HCT116 (cell line): ENCODE measurements at regions not wholly inside any gene's neighbourhood (a gene's known extent, or its start where the extent isn't known, plus 50 kb on each side); places are given as distances from the start of the nearest gene placed in this dataset.

Source experiments
- ATAC-seq: fragments of 200-7000 bp; cut with Tn5 transposase; 2 replicates; pipeline ENCODE4 v1.9.1; 2020; ENCODE audit warnings: mild to moderate bottlenecking, moderate library complexity
- BruUV-seq: library from RNA; stranded (reverse); fragments of 400-500 nt; replicated peaks from 2 replicates; lab custom pipeline; 2021; lab: Mats Ljungman, UMichigan
- CTCF ChIA-PET: fragments of 300-600 bp; sonication (Branson Sonifier 250); formaldehyde crosslinking; loops from one replicate; lab custom pipeline; 2021; ENCODE audit warnings: antibody characterized with exemption; lab: Charles Lee
- POLR2A ChIA-PET: fragments of 300-600, 350-600 bp; sonication (Branson Sonifier 250); formaldehyde crosslinking; loops from one replicate; lab custom pipeline; 2021; ENCODE audit warnings: antibody characterized with exemption; lab: Charles Lee
- RAD21 ChIA-PET, 2 experiments: fragments of 300-600 bp; sonication (Branson Sonifier 250); formaldehyde crosslinking; loops; one replicate each; lab custom pipeline; 2023; ENCODE audit warnings: low total read pairs in 2 of 2; ENCODE audit not compliant: uncharacterized antibody in 2 of 2, unreplicated experiment in 2 of 2, low non-redundant PET in 1 of 2; lab: Charles Lee
- DNase-seq: peaks from one replicate; pipeline ENCODE4 v3.0.0-alpha.2; 2010; ENCODE audit warnings: low read depth, low spot score
- H2AFZ ChIP-seq: fragments of 200-600 bp; shearing (Covaris generic), sonication (generic); 2 replicates; pipeline ENCODE4 v1.6.1; 2017; ENCODE audit warnings: low read depth, mixed run types, mixed read lengths, antibody characterized with exemption, low read length; ENCODE audit not compliant: poor library complexity, severe bottlenecking
- H3K27ac ChIP-seq: 2 replicates; pipeline ENCODE4 v1.5.1; 2012; ENCODE audit warnings: low read depth, low read length
- H3K27me3 ChIP-seq: fragments of 200-600 bp; sonication (generic); 2 replicates; pipeline ENCODE4 v1.6.1; 2016; ENCODE audit warnings: mixed run types, low read length, mixed read lengths; ENCODE audit not compliant: insufficient read depth
- H3K36me3 ChIP-seq, 2 experiments: fragments of 200-500 bp in 1 of 2; fragments of 200-600 bp in 1 of 2; sonication (Bioruptor generic) in 1 of 2; sonication (generic) in 1 of 2; 2 replicates each; pipeline versions ENCODE4 v1.5.1 to v1.6.1; 2014 to 2016; ENCODE audit warnings: low read length in 2 of 2, inconsistent platforms in 1 of 2, mixed read lengths in 1 of 2, mixed run types in 1 of 2; ENCODE audit not compliant: insufficient read depth in 2 of 2, control insufficient read depth in 1 of 2
- H3K4me1 ChIP-seq, 2 experiments: fragments of 200-600 bp in 1 of 2; sonication (generic) in 1 of 2; 2 replicates each; pipeline versions ENCODE4 v1.5.1 to v1.6.1; 2012 to 2017; ENCODE audit warnings: low read length in 2 of 2, inconsistent platforms in 1 of 2, mild to moderate bottlenecking in 1 of 2, mixed read lengths in 1 of 2, mixed run types in 1 of 2, moderate library complexity in 1 of 2; ENCODE audit not compliant: insufficient read depth in 2 of 2, control insufficient read depth in 1 of 2
- H3K4me2 ChIP-seq: fragments of 200-600 bp; sonication (generic); 2 replicates; pipeline ENCODE4 v1.6.1; 2017; ENCODE audit warnings: mixed run types, low read length, mixed read lengths
- H3K4me3 ChIP-seq, 2 experiments: fragments of 200-600 bp in 1 of 2; sonication (generic) in 1 of 2; replicated peaks in 1 of 2; 2 replicates each; pipeline ENCODE4 v1.5.1; 2011 to 2016; ENCODE audit warnings: low read length in 2 of 2, control low read depth in 1 of 2, low read depth in 1 of 2, mild to moderate bottlenecking in 1 of 2, mixed read lengths in 1 of 2, mixed run types in 1 of 2
- H3K79me2 ChIP-seq: fragments of 200-600 bp; sonication (generic); 2 replicates; pipeline ENCODE4 v1.6.1; 2017; ENCODE audit warnings: mild to moderate bottlenecking, mixed run types, low read length, moderate library complexity, mixed read lengths; ENCODE audit not compliant: insufficient read depth
- H3K9ac ChIP-seq: fragments of 200-600 bp; sonication (generic); 2 replicates; pipeline ENCODE4 v1.6.1; 2016; ENCODE audit warnings: low read length, mixed read lengths
- H3K9me2 ChIP-seq: fragments of 200-600 bp; sonication (generic), shearing (Covaris generic); 2 replicates; pipeline ENCODE4 v1.6.1; 2017; ENCODE audit warnings: mixed run types, mild to moderate bottlenecking, moderate library complexity; ENCODE audit not compliant: insufficient read depth
- H3K9me3 ChIP-seq, 2 experiments: fragments of 200-500 bp in 1 of 2; fragments of 200-600 bp in 1 of 2; sonication (Bioruptor generic) in 1 of 2; sonication (generic) in 1 of 2; 2 replicates each; pipeline ENCODE4 v1.6.1; 2014 to 2017; ENCODE audit warnings: low read length in 2 of 2, mixed read lengths in 2 of 2, inconsistent platforms in 1 of 2, low read depth in 1 of 2, mild to moderate bottlenecking in 1 of 2, mixed run types in 1 of 2, moderate library complexity in 1 of 2; ENCODE audit not compliant: control insufficient read depth in 1 of 2, insufficient read depth in 1 of 2
- H4K20me1 ChIP-seq: fragments of 200-600 bp; sonication (generic), shearing (Covaris generic); 2 replicates; pipeline ENCODE4 v1.6.1; 2017; ENCODE audit warnings: mixed run types, mild to moderate bottlenecking, moderate library complexity; ENCODE audit not compliant: insufficient read depth
- EZH2 ChIP-seq: fragments of 200-600 bp; sonication (generic); IDR thresholded peaks from 2 replicates; pipeline ENCODE4 v1.6.1; 2017; ENCODE audit warnings: antibody characterized with exemption, mixed run types
- FOSL1 ChIP-seq: IDR thresholded peaks from 2 replicates; pipeline ENCODE4 v1.6.1; 2012; ENCODE audit warnings: low read depth
- POLR2A ChIP-seq: IDR thresholded peaks from 2 replicates; pipeline ENCODE4 v1.7.0; 2011; ENCODE audit warnings: borderline replicate concordance; ENCODE audit not compliant: insufficient read depth, insufficient read length; ENCODE audit errors: extremely low read depth
- RAD21 ChIP-seq: IDR thresholded peaks from 2 replicates; pipeline ENCODE4 v1.6.1; 2012; ENCODE audit warnings: low read depth, mild to moderate bottlenecking
- SIN3A ChIP-seq: IDR thresholded peaks from 2 replicates; pipeline ENCODE4 v1.6.1; 2012; ENCODE audit warnings: low read depth
- SP1 ChIP-seq: IDR thresholded peaks from 2 replicates; pipeline ENCODE4 v1.6.1; 2012; ENCODE audit warnings: low read depth
- SRF ChIP-seq: IDR thresholded peaks from 2 replicates; pipeline ENCODE4 v1.6.1; 2012; ENCODE audit warnings: low read depth
- ZFX ChIP-seq: fragments of 450-650 bp; IDR thresholded peaks from 2 replicates; pipeline ENCODE4 v1.6.1; 2017
- ZNF274 ChIP-seq: fragments of 200-500 bp; sonication (Bioruptor generic); IDR thresholded peaks from 2 replicates; pipeline ENCODE4 v1.6.1; 2014; ENCODE audit warnings: mild to moderate bottlenecking, low read depth, low read length, inconsistent platforms
- intact Hi-C: fragments of 100-400 bp; cut with micrococcal nuclease; formaldehyde crosslinking; loops from 2 replicates; pipeline ENCODE4 v1.10.0; 2022

DNA sequence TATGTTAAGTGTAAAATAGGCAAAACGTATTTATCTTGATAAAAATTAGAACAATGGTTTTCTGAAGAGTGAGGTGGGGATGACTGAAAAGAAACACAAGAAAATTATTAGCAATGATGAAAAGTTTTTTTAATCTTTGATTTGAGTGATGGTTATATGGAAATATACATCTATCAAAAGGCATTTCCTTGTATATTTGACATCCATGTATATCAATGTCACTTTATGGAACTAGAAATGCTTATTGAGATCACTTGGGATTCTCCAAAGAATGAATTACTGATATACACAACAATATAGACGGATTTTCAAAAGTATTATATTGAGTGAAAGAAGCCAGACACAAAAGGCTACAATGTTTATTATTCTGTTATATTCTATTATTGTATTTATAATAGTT is 1042.0 kb upstream of the POT1 start:
- TF ChIP-seq SIN3A (no peak), ZNF274 (no peak)
- DNase-seq (no peak), ATAC-seq (no peak)
- ChIA-PET CTCF (no interaction called here), POLR2A (no interaction called here), RAD21 (no interaction called here)
- Histone ChIP-seq H3K4me1 (no peaks in the 10 kb centered on the region), H2AFZ (no peak overlapping the region), H3K79me2 (no peaks in the 10 kb centered on the region), H3K4me3 (no peak overlapping the region), H3K9ac (no peak overlapping the region), H3K9me2 (peaks cover 4% of the 10 kb centered on the region; the same call in 1 of the 2 replicates), H3K27me3 (no peaks in the 10 kb centered on the region), H3K27ac (no peak overlapping the region), H3K36me3 (no peaks in the 10 kb centered on the region), H3K9me3 (no peaks in the 10 kb centered on the region), H3K4me2 (no peak overlapping the region), H4K20me1 (no peaks in the 10 kb centered on the region)
- intact Hi-C loops = no loop called here
- BruUV-seq = no TSS peak

DNA sequence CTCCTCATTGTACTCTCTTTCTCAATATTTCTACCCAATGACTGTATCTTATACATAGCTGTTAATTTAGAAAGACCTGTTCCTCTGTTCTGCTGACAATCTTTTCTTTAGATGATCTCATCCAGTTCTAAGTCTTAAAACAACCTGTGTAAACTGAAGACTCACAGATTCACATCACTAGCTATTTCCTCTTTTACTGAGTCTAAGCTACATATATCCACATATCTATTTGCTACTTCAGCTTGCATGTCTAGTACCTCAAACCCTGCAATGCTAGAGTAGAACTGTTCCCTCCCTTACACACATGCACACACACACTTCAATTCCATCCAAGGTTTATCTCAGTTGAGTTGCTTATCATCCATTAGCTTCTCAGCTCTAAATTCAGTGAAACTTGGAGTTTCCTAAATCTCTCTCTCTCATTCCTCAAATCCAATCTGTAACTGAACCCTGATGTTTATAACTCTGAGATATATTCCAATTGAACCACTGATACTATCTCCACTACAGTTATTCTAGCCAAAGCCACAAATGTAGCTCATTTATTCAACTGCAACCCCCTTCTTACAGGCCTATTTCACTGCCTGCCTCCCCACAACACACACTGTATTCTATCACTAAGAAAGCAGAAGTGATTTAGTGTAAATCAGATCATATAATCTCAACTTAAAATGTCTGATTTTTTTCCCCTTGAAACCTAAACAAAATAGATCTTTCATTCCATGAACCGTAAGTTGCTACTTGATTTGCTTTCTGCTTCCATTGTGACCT is 1036.8 kb upstream of the POT1 start:
- ATAC-seq (no peak), DNase-seq (no peak)
- Histone ChIP-seq H4K20me1 (no peaks in the 10 kb centered on the region), H2AFZ (no peak overlapping the region), H3K9me3 (no peaks in the 10 kb centered on the region), H3K27me3 (no peaks in the 10 kb centered on the region), H3K79me2 (no peaks in the 10 kb centered on the region), H3K4me1 (no peaks in the 10 kb centered on the region), H3K4me2 (no peak overlapping the region), H3K27ac (no peak overlapping the region), H3K4me3 (no peak overlapping the region), H3K9me2 (no peaks in the 10 kb centered on the region), H3K36me3 (no peaks in the 10 kb centered on the region), H3K9ac (no peak overlapping the region)
- no peak for TF ChIP-seq RAD21
- no peak for TF ChIP-seq SRF
- no peak for TF ChIP-seq POLR2A
- TF ChIP-seq FOSL1 = no peak
- TF ChIP-seq ZFX = no peak
- no peak for TF ChIP-seq SP1
- TF ChIP-seq EZH2 = no peak
- POLR2A ChIA-PET = no interaction called here
- intact Hi-C loops = no loop called here
- RAD21 ChIA-PET = no interaction called here
- no TSS peak for BruUV-seq
- CTCF ChIA-PET = no interaction called here
